Loucy (cell line): ENCODE measurements at regions not wholly inside any gene's neighbourhood (a gene's known extent, or its start where the extent isn't known, plus 50 kb on each side); places are given as distances from the start of the nearest gene placed in this dataset.

Source experiments
- EZH2phosphoT487 ChIP-seq: fragments of 200-600 bp; IDR thresholded peaks from 2 replicates; pipeline ENCODE4 v1.6.1; 2018; ENCODE audit warnings: antibody characterized with exemption, mild to moderate bottlenecking, moderate library complexity, borderline replicate concordance
- TF ChIP-seq, protein P1 (sequence below): fragments of 200-600 bp; sonication (generic); conservative IDR thresholded peaks from 2 replicates; pipeline ENCODE4 v1.5.1; 2014; ENCODE audit warnings: mild to moderate bottlenecking, antibody characterized with exemption, low read length

DNA sequence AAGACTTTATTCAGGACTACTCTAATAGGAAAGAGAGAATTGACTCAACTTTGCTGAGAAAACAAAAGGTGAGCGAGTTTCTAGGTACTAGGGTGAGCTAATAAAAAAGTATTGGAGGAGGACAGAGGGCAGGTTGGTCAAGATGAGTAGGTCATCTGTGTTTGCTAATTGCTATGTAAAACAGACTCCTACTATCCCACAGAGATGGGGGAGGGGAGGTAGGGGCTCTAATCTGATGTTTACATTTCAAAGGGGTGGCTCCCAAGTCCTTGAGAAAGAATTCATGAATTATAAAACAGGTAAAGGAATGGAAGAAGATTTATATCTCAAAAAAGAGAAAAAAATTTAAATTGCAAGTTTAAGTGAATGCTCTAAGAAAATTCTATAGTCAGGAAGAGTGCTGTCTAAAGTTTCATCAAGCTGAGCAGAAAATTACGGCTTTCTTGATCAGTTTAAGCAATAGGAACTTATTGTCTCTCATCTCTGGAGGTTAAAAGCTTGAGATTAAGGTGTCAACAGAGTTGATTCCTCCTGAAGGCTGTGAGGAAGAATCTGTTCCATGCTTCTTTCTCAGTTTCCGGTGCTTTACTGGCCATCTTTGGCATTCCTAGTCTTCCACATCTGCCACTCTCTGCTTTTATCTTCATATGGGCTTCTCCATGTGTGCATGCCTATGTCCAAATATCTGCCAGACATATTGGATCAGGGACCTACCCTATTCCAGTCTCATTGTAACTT is 790.3 kb downstream of the SLITRK5 start:
- no peak for TF ChIP-seq EZH2phosphoT487
- TF ChIP-seq, protein P1, sequence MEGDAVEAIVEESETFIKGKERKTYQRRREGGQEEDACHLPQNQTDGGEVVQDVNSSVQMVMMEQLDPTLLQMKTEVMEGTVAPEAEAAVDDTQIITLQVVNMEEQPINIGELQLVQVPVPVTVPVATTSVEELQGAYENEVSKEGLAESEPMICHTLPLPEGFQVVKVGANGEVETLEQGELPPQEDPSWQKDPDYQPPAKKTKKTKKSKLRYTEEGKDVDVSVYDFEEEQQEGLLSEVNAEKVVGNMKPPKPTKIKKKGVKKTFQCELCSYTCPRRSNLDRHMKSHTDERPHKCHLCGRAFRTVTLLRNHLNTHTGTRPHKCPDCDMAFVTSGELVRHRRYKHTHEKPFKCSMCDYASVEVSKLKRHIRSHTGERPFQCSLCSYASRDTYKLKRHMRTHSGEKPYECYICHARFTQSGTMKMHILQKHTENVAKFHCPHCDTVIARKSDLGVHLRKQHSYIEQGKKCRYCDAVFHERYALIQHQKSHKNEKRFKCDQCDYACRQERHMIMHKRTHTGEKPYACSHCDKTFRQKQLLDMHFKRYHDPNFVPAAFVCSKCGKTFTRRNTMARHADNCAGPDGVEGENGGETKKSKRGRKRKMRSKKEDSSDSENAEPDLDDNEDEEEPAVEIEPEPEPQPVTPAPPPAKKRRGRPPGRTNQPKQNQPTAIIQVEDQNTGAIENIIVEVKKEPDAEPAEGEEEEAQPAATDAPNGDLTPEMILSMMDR = no peak
